ENCODE measurements at regions not wholly inside any gene's neighbourhood (a gene's known extent, or its start where the extent isn't known, plus 50 kb on each side); places are given as distances from the start of the nearest gene placed in this dataset.

- TF ChIP-seq CTCF (conservative IDR thresholded peaks at IDR 0.05; ENCODE audit: control insufficient read depth, insufficient read depth, low read depth, low read length): no peak
- DNase-seq (ENCODE audit: low read depth): peak; percentile 47
- no peak overlapping the region for H3K4me3 ChIP-seq (ENCODE audit: control insufficient read depth, low read depth, low read length)
Measured at GRCh38 chr12:61667676-61668075, 592.5 kb upstream of the USP15 start.

- DNase-seq (ENCODE audit: low read depth): no peak
- TF ChIP-seq CTCF (conservative IDR thresholded peaks at IDR 0.05; ENCODE audit: control insufficient read depth, insufficient read depth, low read depth, low read length): no peak
- H3K4me3 ChIP-seq (ENCODE audit: control insufficient read depth, low read depth, low read length): no peak overlapping the region
Measured at GRCh38 chr12:61676520-61676919, 583.7 kb upstream of the USP15 start.

DNA sequence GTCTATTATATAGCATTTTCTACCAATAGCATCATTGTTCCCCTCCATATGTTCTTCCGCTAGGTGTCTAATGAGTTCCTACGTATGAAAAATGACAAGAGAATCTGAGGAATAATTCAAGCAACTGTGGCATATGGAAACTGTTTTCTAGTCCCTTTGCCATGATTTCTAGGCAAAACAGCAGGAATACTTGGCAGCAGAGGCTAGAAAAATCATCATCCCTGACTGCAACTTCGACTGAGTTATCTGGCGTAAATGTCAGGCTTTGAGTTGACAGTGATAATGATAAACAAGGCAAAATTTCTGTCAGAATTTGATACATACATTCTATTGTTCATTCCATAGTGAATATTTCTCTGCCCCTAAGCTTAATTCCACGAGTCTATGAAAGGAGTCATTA is 572.8 kb upstream of the USP15 start:
- DNase-seq (ENCODE audit: low read depth): no peak
- no peak for TF ChIP-seq CTCF (conservative IDR thresholded peaks at IDR 0.05; ENCODE audit: control insufficient read depth, insufficient read depth, low read depth, low read length)
- no peak overlapping the region for H3K4me3 ChIP-seq (ENCODE audit: control insufficient read depth, low read depth, low read length)

DNA sequence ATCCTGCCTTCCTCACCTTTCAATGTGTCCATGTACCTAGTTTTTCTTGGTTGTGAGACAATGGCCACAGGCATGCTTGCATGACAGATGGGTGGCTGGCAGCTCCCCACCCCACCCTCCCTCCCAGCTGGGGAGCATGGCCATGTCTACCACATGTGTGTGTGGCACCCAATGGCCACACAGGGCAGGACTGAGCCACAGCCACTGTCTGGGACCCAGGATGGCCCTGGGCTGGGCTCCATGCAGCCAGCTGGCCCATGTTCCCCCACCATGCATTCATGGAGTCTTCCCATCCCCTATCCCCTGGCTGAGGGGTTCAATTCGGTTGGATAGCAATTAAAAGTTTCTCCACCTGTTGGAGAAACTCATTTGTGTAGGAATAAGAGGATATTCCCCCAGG is 566.0 kb upstream of the USP15 start:
- no peak overlapping the region for H3K4me3 ChIP-seq (ENCODE audit: control insufficient read depth, low read depth, low read length)
- DNase-seq (ENCODE audit: low read depth): no peak
- no peak for TF ChIP-seq CTCF (conservative IDR thresholded peaks at IDR 0.05; ENCODE audit: control insufficient read depth, insufficient read depth, low read depth, low read length)

- no peak for TF ChIP-seq CTCF (conservative IDR thresholded peaks at IDR 0.05; ENCODE audit: control insufficient read depth, insufficient read depth, low read depth, low read length)
- no peak for DNase-seq (ENCODE audit: low read depth)
- H3K4me3 ChIP-seq (ENCODE audit: control insufficient read depth, low read depth, low read length): no peak overlapping the region
Measured at GRCh38 chr12:61701471-61701870, 558.7 kb upstream of the USP15 start.

GRCh38 chr12:61706783-61707182 is 553.4 kb upstream of the USP15 start:
- H3K4me3 ChIP-seq (ENCODE audit: control insufficient read depth, low read depth, low read length): no peak overlapping the region
- no peak for TF ChIP-seq CTCF (conservative IDR thresholded peaks at IDR 0.05; ENCODE audit: control insufficient read depth, insufficient read depth, low read depth, low read length)
- no peak for DNase-seq (ENCODE audit: low read depth)

GRCh38 chr12:61713121-61713520 is 547.1 kb upstream of the USP15 start:
- no peak for TF ChIP-seq CTCF (conservative IDR thresholded peaks at IDR 0.05; ENCODE audit: control insufficient read depth, insufficient read depth, low read depth, low read length)
- H3K4me3 ChIP-seq (ENCODE audit: control insufficient read depth, low read depth, low read length): no peak overlapping the region
- DNase-seq (ENCODE audit: low read depth): no peak

Measured in fibroblast of mammary gland (primary cell).